ENCODE measurements at regions not wholly inside any gene's neighbourhood (a gene's known extent, or its start where the extent isn't known, plus 50 kb on each side); places are given as distances from the start of the nearest gene placed in this dataset.
A peak's percentile ranks its signal among the peaks of the same experiment; 100 is the strongest.

GRCh38 chr2:38438883-38439612 is 62.0 kb upstream of the ATL2 start:
- ChIA-PET CTCF (interaction anchor here (1.3 kb wide), 1 partner anchor 124 kb away, joined by 3 read pairs; no protein-coding TSS in a partner anchor), POLR2A (ENCODE audit: unreplicated experiment) (no interaction called here)
- no peaks in the 10 kb centered on the region for H3K9me3 ChIP-seq (ENCODE audit: insufficient read depth, low read depth)
- no peak overlapping the region; the same call in 1 of the 2 replicates for H3K4me3 ChIP-seq
- no peaks in the 10 kb centered on the region for H3K79me2 ChIP-seq (ENCODE audit: low read depth)
- intact Hi-C loops (cut with micrococcal nuclease; ENCODE audit: unreplicated experiment), result loop anchor here (1.0 to 5.0 kb wide), 2 partner anchors 23 to 42 kb away; no protein-coding TSS in a partner anchor
- H3K4me1 ChIP-seq (replicated peaks; ENCODE audit: insufficient read depth), result peaks cover 72% of the 10 kb centered on the region
- H3K9me2 ChIP-seq (ENCODE audit: insufficient read depth), result no peaks in the 10 kb centered on the region
- H3K27me3 ChIP-seq (ENCODE audit: insufficient read depth, low read depth), result no peaks in the 10 kb centered on the region
- H2AFZ ChIP-seq, result no peak overlapping the region
- peak; percentile 49 to 71 for DNase-seq
- no peaks in the 10 kb centered on the region for H4K20me1 ChIP-seq (ENCODE audit: insufficient read depth)
- H3K4me2 ChIP-seq, result peak overlapping the region; percentile 58
- H3K36me3 ChIP-seq (ENCODE audit: low read depth), result no peaks in the 10 kb centered on the region
- no TSS peak for BruUV-seq (replicated peaks)
- TF ChIP-seq CTCF (conservative IDR thresholded peaks at IDR 0.05), result no peak
- TF ChIP-seq EZH2 (IDR thresholded peaks at IDR 0.05; ENCODE audit: low read depth), result no peak
- peaks cover 32% of the 10 kb centered on the region for H3F3A ChIP-seq (ENCODE audit: insufficient read depth, low read depth)
- peak overlapping the region; percentile 62 for H3K27ac ChIP-seq

GRCh38 chr2:38438133-38438882 is 61.2 kb upstream of the ATL2 start:
- H3K9me3 ChIP-seq (ENCODE audit: insufficient read depth, low read depth), result no peaks in the 10 kb centered on the region
- H3K4me3 ChIP-seq, result no peak overlapping the region
- H2AFZ ChIP-seq, result no peak overlapping the region
- no peaks in the 10 kb centered on the region for H4K20me1 ChIP-seq (ENCODE audit: insufficient read depth)
- no peaks in the 10 kb centered on the region for H3K27me3 ChIP-seq (ENCODE audit: insufficient read depth, low read depth)
- H3K4me2 ChIP-seq, result peak overlapping the region; percentile 58
- H3K9me2 ChIP-seq (ENCODE audit: insufficient read depth), result no peaks in the 10 kb centered on the region
- H3K27ac ChIP-seq, result peak overlapping the region; percentile 62
- ChIA-PET POLR2A (ENCODE audit: unreplicated experiment) (interaction anchor here (0.5 to 0.7 kb wide), 2 partner anchors 61 to 224 kb away, joined by 4 to 6 read pairs; partner anchors contain the start of gene ATL2), CTCF (interaction anchor here (0.5 to 1.3 kb wide), 2 partner anchors 30 to 123 kb away, joined by 3 read pairs; no protein-coding TSS in a partner anchor)
- H3K36me3 ChIP-seq (ENCODE audit: low read depth), result no peaks in the 10 kb centered on the region
- H3K79me2 ChIP-seq (ENCODE audit: low read depth), result no peaks in the 10 kb centered on the region
- intact Hi-C loops (cut with micrococcal nuclease; ENCODE audit: unreplicated experiment), result loop anchor here (5.0 kb wide), 1 partner anchor 41 kb away; no protein-coding TSS in a partner anchor
- BruUV-seq (replicated peaks), result no TSS peak
- no peak for DNase-seq
- peaks cover 72% of the 10 kb centered on the region for H3K4me1 ChIP-seq (replicated peaks; ENCODE audit: insufficient read depth)
- TF ChIP-seq EZH2 (IDR thresholded peaks at IDR 0.05; ENCODE audit: low read depth), result no peak
- TF ChIP-seq CTCF (conservative IDR thresholded peaks at IDR 0.05), result no peak
- peaks cover 32% of the 10 kb centered on the region for H3F3A ChIP-seq (ENCODE audit: insufficient read depth, low read depth)

- peak in 1 of 2 experiments; percentile 86 for DNase-seq
- no peaks in the 10 kb centered on the region for H4K20me1 ChIP-seq (ENCODE audit: insufficient read depth)
- peaks cover 67% of the 10 kb centered on the region for H3K4me1 ChIP-seq (replicated peaks; ENCODE audit: insufficient read depth)
- intact Hi-C loops (cut with micrococcal nuclease; ENCODE audit: unreplicated experiment), result loop anchor here (5.0 kb wide), 1 partner anchor 39 kb away; no protein-coding TSS in a partner anchor
- peak overlapping the region; percentile 14 for H3K4me2 ChIP-seq
- H3K9me2 ChIP-seq (ENCODE audit: insufficient read depth), result no peaks in the 10 kb centered on the region
- H2AFZ ChIP-seq, result no peak overlapping the region
- H3K9me3 ChIP-seq (ENCODE audit: insufficient read depth, low read depth), result no peaks in the 10 kb centered on the region
- no peaks in the 10 kb centered on the region for H3K36me3 ChIP-seq (ENCODE audit: low read depth)
- H3K79me2 ChIP-seq (ENCODE audit: low read depth), result no peaks in the 10 kb centered on the region
- ChIA-PET CTCF (no interaction called here), POLR2A (ENCODE audit: unreplicated experiment) (no interaction called here)
- no peaks in the 10 kb centered on the region for H3K27me3 ChIP-seq (ENCODE audit: insufficient read depth, low read depth)
- H3K4me3 ChIP-seq, result no peak overlapping the region
- no TSS peak for BruUV-seq (replicated peaks)
- H3F3A ChIP-seq (ENCODE audit: insufficient read depth, low read depth), result peaks cover 27% of the 10 kb centered on the region; the same call in 1 of the 2 replicates
- H3K27ac ChIP-seq, result no peak overlapping the region
- no peak for TF ChIP-seq EZH2 (IDR thresholded peaks at IDR 0.05; ENCODE audit: low read depth)
- TF ChIP-seq CTCF (conservative IDR thresholded peaks at IDR 0.05), result no peak
These were observed 59.2 kb upstream of the ATL2 start for GRCh38 chr2:38436227-38436664.

Measured in PC-9 (cell line).